OCI-LY1 (cell line): ENCODE measurements at regions not wholly inside any gene's neighbourhood (a gene's known extent, or its start where the extent isn't known, plus 50 kb on each side); places are given as distances from the start of the nearest gene placed in this dataset.

Source experiments
- EZH2 ChIP-seq: fragments of 200-600 bp; sonication (generic), shearing (Covaris generic); IDR thresholded peaks from 2 replicates; pipeline ENCODE4 v1.8.0; 2017; ENCODE audit warnings: borderline replicate concordance, mixed run types, mild to moderate bottlenecking, antibody characterized with exemption, low read length, moderate library complexity, mixed read lengths
- TF ChIP-seq, protein P1 (sequence below): fragments of 200-600 bp; sonication (generic), shearing (Covaris generic); IDR thresholded peaks from 2 replicates; pipeline ENCODE4 v1.5.1; 2017; ENCODE audit warnings: mild to moderate bottlenecking, antibody characterized with exemption, low read length, moderate library complexity, mixed read lengths

GRCh38 chr18:5643288-5643687, 99.5 kb upstream of the EPB41L3 start:
- TF ChIP-seq, protein P1, sequence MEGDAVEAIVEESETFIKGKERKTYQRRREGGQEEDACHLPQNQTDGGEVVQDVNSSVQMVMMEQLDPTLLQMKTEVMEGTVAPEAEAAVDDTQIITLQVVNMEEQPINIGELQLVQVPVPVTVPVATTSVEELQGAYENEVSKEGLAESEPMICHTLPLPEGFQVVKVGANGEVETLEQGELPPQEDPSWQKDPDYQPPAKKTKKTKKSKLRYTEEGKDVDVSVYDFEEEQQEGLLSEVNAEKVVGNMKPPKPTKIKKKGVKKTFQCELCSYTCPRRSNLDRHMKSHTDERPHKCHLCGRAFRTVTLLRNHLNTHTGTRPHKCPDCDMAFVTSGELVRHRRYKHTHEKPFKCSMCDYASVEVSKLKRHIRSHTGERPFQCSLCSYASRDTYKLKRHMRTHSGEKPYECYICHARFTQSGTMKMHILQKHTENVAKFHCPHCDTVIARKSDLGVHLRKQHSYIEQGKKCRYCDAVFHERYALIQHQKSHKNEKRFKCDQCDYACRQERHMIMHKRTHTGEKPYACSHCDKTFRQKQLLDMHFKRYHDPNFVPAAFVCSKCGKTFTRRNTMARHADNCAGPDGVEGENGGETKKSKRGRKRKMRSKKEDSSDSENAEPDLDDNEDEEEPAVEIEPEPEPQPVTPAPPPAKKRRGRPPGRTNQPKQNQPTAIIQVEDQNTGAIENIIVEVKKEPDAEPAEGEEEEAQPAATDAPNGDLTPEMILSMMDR: no peak
- TF ChIP-seq EZH2: no peak
